ENCODE measurements at regions not wholly inside any gene's neighbourhood (a gene's known extent, or its start where the extent isn't known, plus 50 kb on each side); places are given as distances from the start of the nearest gene placed in this dataset.

- Histone ChIP-seq H4K91ac (ENCODE audit: insufficient read length, low read depth, low read length) (no peak overlapping the region), H4K8ac (replicated peaks; ENCODE audit: insufficient read length, low read depth, low read length) (no peak overlapping the region), H3K23ac (ENCODE audit: insufficient read length, low read depth, low read length) (no peak overlapping the region), H3K56ac (ENCODE audit: insufficient read length, low read depth, low read length) (no peak overlapping the region), H2AK5ac (ENCODE audit: insufficient read length, low read length) (no peak overlapping the region), H2BK12ac (ENCODE audit: insufficient read length, low read depth, low read length) (no peak overlapping the region), H3K4me1 (ENCODE audit: insufficient read depth, low read length) (no peaks in the 10 kb centered on the region), H3K23me2 (ENCODE audit: insufficient read length, low read depth, low read length, poor library complexity, severe bottlenecking) (no peaks in the 10 kb centered on the region), H2AFZ (ENCODE audit: low read length) (no peak overlapping the region), H3K18ac (ENCODE audit: insufficient read length, low read depth, low read length) (no peak overlapping the region), H3K79me1 (ENCODE audit: insufficient read depth, low read depth, low read length, poor library complexity, severe bottlenecking) (no peaks in the 10 kb centered on the region), H3K14ac (ENCODE audit: insufficient read depth, low read length) (no peak overlapping the region), H2BK5ac (ENCODE audit: insufficient read length, low read length) (no peak overlapping the region), H2BK120ac (ENCODE audit: low read depth, low read length, poor library complexity, severe bottlenecking) (no peak overlapping the region), H3K4me2 (ENCODE audit: insufficient read depth, insufficient read length, low read length) (no peak overlapping the region), H2BK15ac (ENCODE audit: low read depth, low read length) (no peak overlapping the region), H3K27me3 (ENCODE audit: insufficient read depth, low read length) (no peaks in the 10 kb centered on the region), H3K4ac (ENCODE audit: low read depth, low read length) (no peak overlapping the region), H3T11ph (ENCODE audit: low read length) (no peak overlapping the region), H3K27ac (ENCODE audit: insufficient read length, low read depth, low read length) (no peak overlapping the region), H3K79me2 (ENCODE audit: insufficient read depth, low read length) (no peaks in the 10 kb centered on the region), H2BK20ac (ENCODE audit: low read depth, low read length, poor library complexity, severe bottlenecking) (no peak overlapping the region), H4K5ac (ENCODE audit: insufficient read length, low read depth, low read length) (no peak overlapping the region), H3K9me3 (ENCODE audit: control insufficient read depth, low read depth, low read length) (no peaks in the 10 kb centered on the region), H4K20me1 (ENCODE audit: control insufficient read depth, insufficient read depth, insufficient read length) (no peaks in the 10 kb centered on the region), H3K9ac (ENCODE audit: extremely low read depth, insufficient read length, low read length) (no peak overlapping the region)
- H3K4me3 Mint-ChIP-seq: no peak overlapping the region
- H3K4me1 Mint-ChIP-seq: no peaks in the 10 kb centered on the region
- H3K36me3 Mint-ChIP-seq (ENCODE audit: insufficient read depth in 1 of 3, low read depth in 3 of 3): peaks cover 8 to 24% (median 9%) of the 10 kb centered on the region in 3 experiments
- no peak for TF ChIP-seq CTCF (conservative IDR thresholded peaks at IDR 0.05)
- no CpG with 5 or more reads among the region's 3 CpGs for WGBS (ENCODE audit: extremely low coverage, insufficient read length, low lambda C conversion rate)
- no peaks in the 10 kb centered on the region for H3K27me3 Mint-ChIP-seq (ENCODE audit: low read depth)
- H3K9me3 Mint-ChIP-seq: peaks cover 9 to 18% of the 10 kb centered on the region in 2 experiments; a peak in 4 of 5 replicates
- no peak overlapping the region for H3K27ac Mint-ChIP-seq
- no peak for DNase-seq
These were observed 120.2 kb upstream of the ALCAM start for GRCh38 chr3:105246536-105246935.
